Spleen (tissue), 7 donors: ENCODE measurements at regions not wholly inside any gene's neighbourhood (a gene's known extent, or its start where the extent isn't known, plus 50 kb on each side); places are given as distances from the start of the nearest gene placed in this dataset.

Source experiments
- POLR2A ChIP-seq, 3 donors: fragments of 450-650 bp; IDR thresholded peaks; one replicate each; pipeline ENCODE4 v1.5.1; 2017; ENCODE audit warnings: antibody characterized with exemption in 3 of 3, mild to moderate bottlenecking in 1 of 3
- TF ChIP-seq, protein P1 (sequence below), 11 experiments: fragments of 200-600 bp in 7 of 11; fragments of 450-650 bp in 4 of 11; sonication (generic) in 4 of 11; IDR thresholded peaks in 8 of 11; conservative IDR thresholded peaks in 3 of 11; 1 replicate in 7 of 11; 2 replicates in 4 of 11; pipeline versions ENCODE4 v1.4.0 to v1.8.0; 2016 to 2021; ENCODE audit warnings: antibody characterized with exemption in 11 of 11, inconsistent platforms in 4 of 11, mild to moderate bottlenecking in 1 of 11
- donor health status: DM: no; HTN: no; CAD: no; lungs with moderate emphysema.
- donor health status: DM: no; HTN: no; CAD: no.
- donor health status: DM: no; HTN: no; CAD: no.

DNA sequence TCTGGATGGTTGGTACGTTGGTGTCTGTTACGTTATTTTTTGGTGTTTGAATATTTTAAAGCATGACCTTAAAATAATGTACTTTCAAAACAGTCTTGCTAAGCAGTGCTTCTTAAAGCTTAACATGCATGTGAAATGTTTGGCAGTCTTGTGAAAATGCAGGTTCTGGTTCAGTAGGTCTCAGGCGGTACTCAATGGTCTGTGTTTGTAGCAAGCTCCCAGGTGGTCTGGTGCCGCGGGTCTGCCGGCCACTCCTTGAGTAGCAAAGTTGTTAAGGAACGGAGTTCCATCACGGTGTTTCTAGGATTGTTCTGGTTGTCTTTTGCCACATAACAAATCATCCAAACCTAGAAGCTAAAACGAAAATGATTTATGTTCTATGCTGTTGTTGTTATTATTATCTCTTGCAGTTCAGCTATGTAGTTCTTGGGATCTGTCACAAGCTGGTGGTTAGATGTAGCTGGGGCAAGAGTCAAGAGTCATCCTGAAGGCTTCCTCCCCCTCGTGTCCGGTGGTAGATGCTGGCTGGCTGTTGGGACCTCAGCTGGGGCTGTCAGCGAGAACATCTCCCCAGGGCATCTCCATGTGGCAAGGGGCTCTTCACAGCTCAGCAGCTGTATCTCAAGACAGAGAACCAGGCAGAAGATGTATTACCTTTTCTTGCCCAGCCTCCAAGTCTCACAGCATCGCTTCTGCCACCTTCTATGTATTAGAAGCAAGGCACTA, 186.8 kb downstream of the PALM2AKAP2 start:
- TF ChIP-seq POLR2A (IDR thresholded peaks at IDR 0.05): no peak
- TF ChIP-seq, protein P1, sequence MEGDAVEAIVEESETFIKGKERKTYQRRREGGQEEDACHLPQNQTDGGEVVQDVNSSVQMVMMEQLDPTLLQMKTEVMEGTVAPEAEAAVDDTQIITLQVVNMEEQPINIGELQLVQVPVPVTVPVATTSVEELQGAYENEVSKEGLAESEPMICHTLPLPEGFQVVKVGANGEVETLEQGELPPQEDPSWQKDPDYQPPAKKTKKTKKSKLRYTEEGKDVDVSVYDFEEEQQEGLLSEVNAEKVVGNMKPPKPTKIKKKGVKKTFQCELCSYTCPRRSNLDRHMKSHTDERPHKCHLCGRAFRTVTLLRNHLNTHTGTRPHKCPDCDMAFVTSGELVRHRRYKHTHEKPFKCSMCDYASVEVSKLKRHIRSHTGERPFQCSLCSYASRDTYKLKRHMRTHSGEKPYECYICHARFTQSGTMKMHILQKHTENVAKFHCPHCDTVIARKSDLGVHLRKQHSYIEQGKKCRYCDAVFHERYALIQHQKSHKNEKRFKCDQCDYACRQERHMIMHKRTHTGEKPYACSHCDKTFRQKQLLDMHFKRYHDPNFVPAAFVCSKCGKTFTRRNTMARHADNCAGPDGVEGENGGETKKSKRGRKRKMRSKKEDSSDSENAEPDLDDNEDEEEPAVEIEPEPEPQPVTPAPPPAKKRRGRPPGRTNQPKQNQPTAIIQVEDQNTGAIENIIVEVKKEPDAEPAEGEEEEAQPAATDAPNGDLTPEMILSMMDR (IDR thresholded peaks at IDR 0.05 in 8 of 11, conservative IDR thresholded peaks at IDR 0.05 in 3 of 11): no peak
